ENCODE measurements at regions not wholly inside any gene's neighbourhood (a gene's known extent, or its start where the extent isn't known, plus 50 kb on each side); places are given as distances from the start of the nearest gene placed in this dataset.

GRCh38 chr2:235135195-235135965 is 183.6 kb downstream of the SH3BP4 start:
- ChIA-PET POLR2A (no interaction called here), CTCF (interaction anchor here (0.6 to 13.1 kb wide), 28 partner anchors 8 to 624 kb away, joined by 3 to 289 read pairs (median 4); no protein-coding TSS in a partner anchor)
- Histone ChIP-seq H3K27ac (ENCODE audit: insufficient read depth, low read depth, low read length) (no peak overlapping the region), H3K9me3 (replicated peaks; ENCODE audit: control insufficient read depth, insufficient read depth, low read length) (no peaks in the 10 kb centered on the region), H3K4me3 (replicated peaks in 1 of 3; ENCODE audit: insufficient read depth in 1 of 3, low read depth in 1 of 3, low read length in 3 of 3) (no peak overlapping the region), H4K20me1 (replicated peaks; ENCODE audit: control insufficient read depth, extremely low read depth, insufficient read depth, low read length) (no peaks in the 10 kb centered on the region), H3K36me3 (ENCODE audit: control insufficient read depth in 2 of 2, extremely low read depth in 1 of 2, insufficient read depth in 2 of 2, low read length in 2 of 2) (no peaks in the 10 kb centered on the region), H3K9me1 (replicated peaks; ENCODE audit: control insufficient read depth, extremely low read depth, insufficient read depth, low read length) (no peaks in the 10 kb centered on the region), H3K4me2 (ENCODE audit: insufficient read depth, low read length) (no peak overlapping the region), H3K9ac (replicated peaks; ENCODE audit: extremely low read depth, insufficient read depth, low read length) (no peak overlapping the region), H2AFZ (ENCODE audit: low read depth, low read length) (no peak overlapping the region), H3K79me2 (ENCODE audit: control insufficient read depth, insufficient read depth, low read length) (no peaks in the 10 kb centered on the region), H3K27me3 (ENCODE audit: control insufficient read depth in 2 of 2, insufficient read depth in 2 of 2, low read length in 2 of 2) (peaks cover 2 to 6% of the 10 kb centered on the region in 2 experiments), H3K4me1 (ENCODE audit: control insufficient read depth, extremely low read depth, insufficient read depth, low read length) (peaks cover 2% of the 10 kb centered on the region)
- dilution Hi-C loops (cut with MboI; ENCODE audit: extremely low pct_ligation_motif_present, low sequenced_read_pairs) = no loop called here
- FAIRE-seq = no peak
- intact Hi-C loops (cut with micrococcal nuclease) = loop anchor here (5.0 to 10.0 kb wide), 2 partner anchors 357 to 539 kb away; partner anchors contain the start of gene AGAP1
- no peak for DNase-seq (ENCODE audit: low read depth, low spot score)
- no TSS peak for BruUV-seq (replicated peaks)
- TF ChIP-seq POLR2A (IDR thresholded peaks at IDR 0.05; ENCODE audit: low read depth, low read length) (no peak), FOS (IDR thresholded peaks at IDR 0.05; ENCODE audit: borderline replicate concordance, insufficient read depth, low read length) (no peak), POLR2AphosphoS5 (IDR thresholded peaks at IDR 0.05; ENCODE audit: insufficient read depth, low read depth, low read length) (no peak), JUN (IDR thresholded peaks at IDR 0.05; ENCODE audit: borderline replicate concordance, insufficient read depth, insufficient read length, low read depth) (no peak), CTCF (IDR thresholded peaks at IDR 0.05; ENCODE audit: extremely low read depth in 1 of 2, insufficient read depth in 1 of 2, low read depth in 1 of 2, low read length in 2 of 2) (no peak), MYC (IDR thresholded peaks at IDR 0.05; ENCODE audit: low read depth, low read length) (no peak), EZH2 (IDR thresholded peaks at IDR 0.05; ENCODE audit: borderline replicate concordance, low read depth, low read length, severe bottlenecking) (no peak), GATA2 (IDR thresholded peaks at IDR 0.05; ENCODE audit: insufficient read depth, insufficient read length, low read depth, low read length) (no peak)
- TF ChIP-seq, protein P1, sequence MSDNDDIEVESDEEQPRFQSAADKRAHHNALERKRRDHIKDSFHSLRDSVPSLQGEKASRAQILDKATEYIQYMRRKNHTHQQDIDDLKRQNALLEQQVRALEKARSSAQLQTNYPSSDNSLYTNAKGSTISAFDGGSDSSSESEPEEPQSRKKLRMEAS (IDR thresholded peaks at IDR 0.05; ENCODE audit: insufficient read depth, insufficient read length) = no peak
